H1 (cell line): ENCODE measurements at regions not wholly inside any gene's neighbourhood (a gene's known extent, or its start where the extent isn't known, plus 50 kb on each side); places are given as distances from the start of the nearest gene placed in this dataset.

ENCODE experiments used
- CHD1 ChIP-seq: IDR thresholded peaks from 2 replicates; pipeline ENCODE4 v1.6.1; 2012; ENCODE audit warnings: low read depth, low read length, improper control_type of control experiment
- CHD7 ChIP-seq: fragments of 300-600 bp; sonication (generic); IDR thresholded peaks from 2 replicates; pipeline ENCODE4 v1.7.1; 2012; ENCODE audit warnings: low read length, moderate library complexity, mild to moderate bottlenecking, inconsistent platforms; ENCODE audit not compliant: insufficient replicate concordance
- CREB1 ChIP-seq: IDR thresholded peaks from 2 replicates; pipeline ENCODE4 v1.6.1; 2012; ENCODE audit warnings: inconsistent platforms
- TAF7 ChIP-seq: optimal IDR thresholded peaks from 2 replicates; pipeline ENCODE3; 2011; ENCODE audit warnings: low read depth, mild to moderate bottlenecking, inconsistent platforms, low read length, moderate library complexity, borderline replicate concordance

GRCh38 chr11:90329043-90329442 is 106.2 kb upstream of the CHORDC1 start (continued):
- no peak for TF ChIP-seq CHD7
- TF ChIP-seq CHD1 = no peak
- no peak for TF ChIP-seq TAF7
- TF ChIP-seq CREB1 = no peak
